Breast epithelium (tissue), 3 donors: ENCODE measurements at regions not wholly inside any gene's neighbourhood (a gene's known extent, or its start where the extent isn't known, plus 50 kb on each side); places are given as distances from the start of the nearest gene placed in this dataset.

Experiments
- CTCF ChIP-seq, 3 donors: fragments of 450-650 bp; IDR thresholded peaks; one replicate each; pipeline ENCODE4 v1.5.1; 2016 to 2017; ENCODE audit warnings: antibody characterized with exemption in 3 of 3, mild to moderate bottlenecking in 3 of 3, moderate library complexity in 3 of 3
- POLR2A ChIP-seq: fragments of 450-650 bp; IDR thresholded peaks from one replicate; pipeline ENCODE4 v1.6.1; 2016; ENCODE audit warnings: antibody characterized with exemption, mild to moderate bottlenecking, moderate library complexity
- POLR2AphosphoS5 ChIP-seq, 3 donors: sonication (generic); formaldehyde crosslinking; IDR thresholded peaks; one replicate each; pipeline ENCODE4 v1.6.1; 2017; ENCODE audit warnings: antibody characterized with exemption in 3 of 3

GRCh38 chr18:54726143-54726542 is 102.1 kb upstream of the RAB27B start:
- TF ChIP-seq CTCF (IDR thresholded peaks at IDR 0.05) (no peak), POLR2A (no peak), POLR2AphosphoS5 (IDR thresholded peaks at IDR 0.05) (no peak)
